HFFc6 (cell line): ENCODE measurements at regions not wholly inside any gene's neighbourhood (a gene's known extent, or its start where the extent isn't known, plus 50 kb on each side); places are given as distances from the start of the nearest gene placed in this dataset.

Source experiments
- DNase-seq: peaks from one replicate; pipeline ENCODE4 v3.0.0-alpha.2; 2018
- H3K27ac Mint-ChIP-seq: 2 replicates; pipeline ENCODE4 v1.8.0; 2020; ENCODE audit warnings: mild to moderate bottlenecking, mixed read lengths
- H3K27me3 Mint-ChIP-seq: 2 replicates; pipeline ENCODE4 v1.8.0; 2021; ENCODE audit warnings: mild to moderate bottlenecking, moderate library complexity, mixed read lengths; ENCODE audit not compliant: insufficient read depth
- H3K36me3 Mint-ChIP-seq: 2 replicates; pipeline ENCODE4 v1.8.0; 2021; ENCODE audit warnings: low read depth, mixed read lengths
- H3K4me1 Mint-ChIP-seq: 2 replicates; pipeline ENCODE4 v1.8.0; 2020; ENCODE audit warnings: low read depth, mixed read lengths
- H3K4me3 Mint-ChIP-seq: 2 replicates; pipeline ENCODE4 v1.8.0; 2020; ENCODE audit warnings: mild to moderate bottlenecking, moderate library complexity, mixed read lengths
- H3K9me3 Mint-ChIP-seq: 2 replicates; pipeline ENCODE4 v1.8.0; 2020; ENCODE audit warnings: mild to moderate bottlenecking, mixed read lengths
- TF ChIP-seq, protein P1 (sequence below): fragments of 200-600 bp; sonication (generic); IDR thresholded peaks from 2 replicates; pipeline ENCODE4 v1.5.0; 2021; ENCODE audit warnings: antibody characterized with exemption, mild to moderate bottlenecking

DNA sequence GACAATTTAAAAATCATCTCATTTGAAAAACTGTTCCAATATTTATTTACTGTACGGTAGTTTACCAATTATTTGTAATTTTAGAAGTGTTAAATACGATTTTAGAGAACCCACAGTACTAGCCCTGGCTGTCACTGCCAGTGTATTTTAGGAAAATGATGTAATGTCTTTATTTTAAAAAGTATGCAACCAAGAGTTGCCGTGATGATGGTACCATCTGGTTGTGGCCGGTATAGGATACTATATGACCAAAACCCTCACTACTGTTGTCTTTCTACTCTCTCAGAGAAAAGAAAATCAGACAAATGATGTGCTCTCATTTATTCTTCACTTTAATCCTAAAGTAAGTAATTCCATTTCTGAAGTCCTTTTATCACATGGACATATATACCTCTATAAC is 395.0 kb downstream of the FOXG1 start:
- Mint-ChIP-seq H3K27ac (no peak overlapping the region), H3K4me3 (no peak overlapping the region), H3K27me3 (no peaks in the 10 kb centered on the region), H3K9me3 (no peaks in the 10 kb centered on the region), H3K36me3 (no peaks in the 10 kb centered on the region), H3K4me1 (peaks cover 5% of the 10 kb centered on the region; the same call in 1 of the 2 replicates)
- TF ChIP-seq, protein P1, sequence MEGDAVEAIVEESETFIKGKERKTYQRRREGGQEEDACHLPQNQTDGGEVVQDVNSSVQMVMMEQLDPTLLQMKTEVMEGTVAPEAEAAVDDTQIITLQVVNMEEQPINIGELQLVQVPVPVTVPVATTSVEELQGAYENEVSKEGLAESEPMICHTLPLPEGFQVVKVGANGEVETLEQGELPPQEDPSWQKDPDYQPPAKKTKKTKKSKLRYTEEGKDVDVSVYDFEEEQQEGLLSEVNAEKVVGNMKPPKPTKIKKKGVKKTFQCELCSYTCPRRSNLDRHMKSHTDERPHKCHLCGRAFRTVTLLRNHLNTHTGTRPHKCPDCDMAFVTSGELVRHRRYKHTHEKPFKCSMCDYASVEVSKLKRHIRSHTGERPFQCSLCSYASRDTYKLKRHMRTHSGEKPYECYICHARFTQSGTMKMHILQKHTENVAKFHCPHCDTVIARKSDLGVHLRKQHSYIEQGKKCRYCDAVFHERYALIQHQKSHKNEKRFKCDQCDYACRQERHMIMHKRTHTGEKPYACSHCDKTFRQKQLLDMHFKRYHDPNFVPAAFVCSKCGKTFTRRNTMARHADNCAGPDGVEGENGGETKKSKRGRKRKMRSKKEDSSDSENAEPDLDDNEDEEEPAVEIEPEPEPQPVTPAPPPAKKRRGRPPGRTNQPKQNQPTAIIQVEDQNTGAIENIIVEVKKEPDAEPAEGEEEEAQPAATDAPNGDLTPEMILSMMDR: no peak
- DNase-seq: no peak

DNA sequence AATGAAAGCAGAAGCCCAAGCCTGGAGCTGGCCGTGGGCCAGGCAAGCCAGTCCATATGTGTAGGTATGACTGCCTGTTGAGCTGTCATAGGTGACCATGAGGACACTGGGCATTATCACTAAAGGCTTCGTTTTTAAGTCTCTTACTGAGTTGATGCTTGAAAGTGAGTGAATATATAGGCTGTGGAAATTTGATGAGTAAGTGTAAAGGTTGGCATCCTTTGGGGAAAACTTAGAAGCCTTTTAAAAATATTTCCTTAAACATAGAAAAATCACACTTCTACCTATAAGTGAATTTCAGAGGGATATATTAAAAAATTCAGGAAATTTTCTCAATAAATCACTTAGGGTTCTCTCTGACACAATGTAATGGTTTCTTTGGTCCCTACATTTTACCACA is 396.5 kb downstream of the FOXG1 start:
- Mint-ChIP-seq H3K4me1 (peaks cover 5% of the 10 kb centered on the region; the same call in 1 of the 2 replicates), H3K9me3 (no peaks in the 10 kb centered on the region), H3K36me3 (no peaks in the 10 kb centered on the region), H3K27me3 (no peaks in the 10 kb centered on the region), H3K27ac (no peak overlapping the region), H3K4me3 (no peak overlapping the region)
- DNase-seq: no peak
- TF ChIP-seq, protein P1: no peak

DNA sequence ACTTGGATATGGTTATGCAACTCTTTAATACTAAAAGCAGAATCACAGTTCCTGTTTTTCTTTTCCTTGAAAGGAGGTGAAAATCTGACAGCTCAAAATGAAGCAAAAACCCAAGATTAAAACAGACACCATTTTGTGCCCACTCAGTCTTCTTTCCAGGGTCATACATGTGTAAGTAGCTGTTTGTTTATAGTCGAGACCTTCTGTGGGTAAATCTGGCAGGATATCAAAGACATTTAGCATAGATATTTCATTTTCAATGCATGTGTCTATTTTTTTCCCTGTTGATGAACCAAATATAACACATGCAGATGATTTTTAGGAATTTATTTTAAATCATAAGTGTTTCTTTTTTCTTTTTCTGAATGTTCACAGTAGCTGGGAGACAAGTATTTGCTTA is 398.8 kb downstream of the FOXG1 start:
- Mint-ChIP-seq H3K9me3 (no peaks in the 10 kb centered on the region), H3K4me3 (no peak overlapping the region), H3K27ac (no peak overlapping the region), H3K36me3 (no peaks in the 10 kb centered on the region), H3K4me1 (peaks cover 5% of the 10 kb centered on the region; the same call in 1 of the 2 replicates), H3K27me3 (no peaks in the 10 kb centered on the region)
- DNase-seq: no peak
- TF ChIP-seq, protein P1: no peak

DNA sequence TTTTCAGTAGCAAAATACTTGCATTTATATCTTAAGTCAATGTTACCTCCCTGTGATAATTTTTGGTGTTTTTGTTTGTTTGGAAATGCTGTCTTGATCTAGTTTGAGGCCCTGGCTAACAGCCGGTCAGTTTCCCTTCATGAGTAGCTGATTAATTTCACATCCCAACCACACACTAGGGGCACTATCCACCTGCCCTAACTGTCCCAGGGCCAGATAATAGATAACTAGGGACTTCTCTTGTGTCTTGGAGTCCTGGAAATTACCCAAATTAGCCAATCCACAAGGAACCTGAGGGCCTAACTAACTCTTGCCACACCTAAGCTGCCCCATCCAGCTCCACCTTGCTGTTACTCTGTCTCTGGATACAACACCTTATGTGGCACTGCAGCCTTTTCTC is 399.9 kb downstream of the FOXG1 start:
- Mint-ChIP-seq H3K4me1 (peaks cover 5% of the 10 kb centered on the region; the same call in 1 of the 2 replicates), H3K36me3 (no peaks in the 10 kb centered on the region), H3K9me3 (no peaks in the 10 kb centered on the region), H3K27me3 (no peaks in the 10 kb centered on the region), H3K4me3 (no peak overlapping the region), H3K27ac (no peak overlapping the region)
- TF ChIP-seq, protein P1: no peak
- DNase-seq: no peak

DNA sequence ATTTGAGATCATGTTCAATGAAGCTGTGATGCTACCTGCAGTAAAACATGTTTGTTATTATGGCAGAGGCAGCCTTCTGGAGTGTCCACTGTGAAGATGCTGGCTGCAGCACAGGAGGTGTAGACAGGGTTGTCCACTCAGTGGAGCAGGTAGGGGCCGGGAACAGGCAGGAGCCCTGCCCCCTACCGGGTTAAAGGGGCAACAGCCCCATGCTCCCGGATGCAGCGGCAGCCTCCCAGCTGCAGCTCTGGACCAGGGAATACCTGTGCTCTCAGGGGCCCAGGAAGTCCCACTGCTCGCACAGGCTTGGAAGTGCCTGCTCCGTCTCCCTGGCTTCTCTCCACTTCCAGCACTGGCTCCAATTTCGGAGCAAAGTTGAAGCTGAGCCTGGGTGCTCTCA is 401.6 kb downstream of the FOXG1 start:
- no peaks in the 10 kb centered on the region for H3K36me3 Mint-ChIP-seq
- no peaks in the 10 kb centered on the region for H3K27me3 Mint-ChIP-seq
- no peak overlapping the region for H3K4me3 Mint-ChIP-seq
- TF ChIP-seq, protein P1: no peak
- no peaks in the 10 kb centered on the region for H3K4me1 Mint-ChIP-seq
- H3K9me3 Mint-ChIP-seq: no peaks in the 10 kb centered on the region
- H3K27ac Mint-ChIP-seq: no peak overlapping the region
- DNase-seq: no peak

DNA sequence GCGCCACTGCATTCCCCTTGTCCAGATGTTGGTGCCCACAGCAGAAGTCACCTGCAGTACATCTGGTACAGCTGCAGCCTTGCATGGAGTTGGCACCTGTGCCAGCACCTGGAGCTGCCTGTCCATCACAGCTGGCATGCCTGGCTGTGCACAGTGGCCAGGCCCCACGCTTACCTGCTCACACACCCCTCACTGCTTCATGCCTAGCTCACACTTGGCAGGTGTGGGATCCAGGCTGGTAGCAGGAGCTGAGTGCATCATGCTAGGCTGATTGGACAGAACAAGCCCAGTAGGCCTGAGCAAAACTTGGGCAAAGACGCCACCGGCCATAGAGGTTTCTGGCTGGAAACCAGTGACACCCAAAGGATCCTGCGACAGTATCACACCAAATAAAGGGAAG is 402.8 kb downstream of the FOXG1 start:
- H3K36me3 Mint-ChIP-seq: no peaks in the 10 kb centered on the region
- no peak overlapping the region for H3K4me3 Mint-ChIP-seq
- no peaks in the 10 kb centered on the region for H3K9me3 Mint-ChIP-seq
- no peak overlapping the region for H3K27ac Mint-ChIP-seq
- H3K27me3 Mint-ChIP-seq: no peaks in the 10 kb centered on the region
- no peak for DNase-seq
- TF ChIP-seq, protein P1: no peak
- H3K4me1 Mint-ChIP-seq: no peaks in the 10 kb centered on the region
